ENCODE measurements at regions not wholly inside any gene's neighbourhood (a gene's known extent, or its start where the extent isn't known, plus 50 kb on each side); places are given as distances from the start of the nearest gene placed in this dataset.
"Not testable (repeated sequence)": the region's sequence is repeated elsewhere in the genome, so short reads cannot be mapped to it uniquely, and the experiment has no call there.

GRCh38 chr22:22346401-22347107 lies 102.0 kb downstream of the VPREB1 start:
- no peak for DNase-seq

GRCh38 chr22:22348127-22348814 lies 103.7 kb downstream of the VPREB1 start:
- peak; percentile 63 to 75 for DNase-seq

GRCh38 chr22:22348815-22349454 lies 104.3 kb downstream of the VPREB1 start:
- DNase-seq, result no peak

GRCh38 chr22:22349455-22349836 lies 104.9 kb downstream of the VPREB1 start:
- DNase-seq, result no peak

- DNase-seq, result no peak
These were observed 106.8 kb downstream of the VPREB1 start for GRCh38 chr22:22351366-22351765.

- DNase-seq, result no peak
These were observed 107.9 kb downstream of the VPREB1 start for GRCh38 chr22:22352371-22352999.

- DNase-seq, result no peak
These were observed 110.7 kb downstream of the VPREB1 start for GRCh38 chr22:22355096-22355834.

- DNase-seq, result peak; percentile 63 to 66
These were observed 112.7 kb downstream of the VPREB1 start for GRCh38 chr22:22357024-22357883.

GRCh38 chr22:22358152-22358551 lies 113.6 kb downstream of the VPREB1 start:
- no peak for DNase-seq

- no peak for DNase-seq
These were observed 114.1 kb downstream of the VPREB1 start for GRCh38 chr22:22358686-22359085.

- DNase-seq, result no peak
These were observed 114.9 kb downstream of the VPREB1 start for GRCh38 chr22:22359465-22359864.

- DNase-seq, result no peak
These were observed 115.4 kb downstream of the VPREB1 start for GRCh38 chr22:22360014-22360413.

- DNase-seq, result no peak
These were observed 117.7 kb downstream of the VPREB1 start for GRCh38 chr22:22362311-22362710.

GRCh38 chr22:22362936-22363335 lies 118.3 kb downstream of the VPREB1 start:
- DNase-seq, result no peak

- no peak for DNase-seq
These were observed 119.6 kb downstream of the VPREB1 start for GRCh38 chr22:22364207-22364606.

GRCh38 chr22:22366537-22366936 lies 122.0 kb downstream of the VPREB1 start:
- DNase-seq, result no peak

- DNase-seq, result no peak
These were observed 123.9 kb downstream of the VPREB1 start for GRCh38 chr22:22368516-22368915.

GRCh38 chr22:22369219-22369963 lies 124.8 kb downstream of the VPREB1 start:
- DNase-seq, result not testable (repeated sequence)

GRCh38 chr22:22369964-22370270 lies 125.3 kb downstream of the VPREB1 start:
- peak in 1 of 2 donors; percentile 19 for DNase-seq

GRCh38 chr22:22371031-22371541 lies 126.5 kb downstream of the VPREB1 start:
- DNase-seq, result peak; percentile 7 to 27

GRCh38 chr22:22372086-22372485 lies 127.5 kb downstream of the VPREB1 start:
- no peak for DNase-seq

Data from hippocampal formation (tissue), 2 donors.